ENCODE measurements at regions not wholly inside any gene's neighbourhood (a gene's known extent, or its start where the extent isn't known, plus 50 kb on each side); places are given as distances from the start of the nearest gene placed in this dataset.
"Not testable (repeated sequence)": the region's sequence is repeated elsewhere in the genome, so short reads cannot be mapped to it uniquely, and the experiment has no call there.

DNA sequence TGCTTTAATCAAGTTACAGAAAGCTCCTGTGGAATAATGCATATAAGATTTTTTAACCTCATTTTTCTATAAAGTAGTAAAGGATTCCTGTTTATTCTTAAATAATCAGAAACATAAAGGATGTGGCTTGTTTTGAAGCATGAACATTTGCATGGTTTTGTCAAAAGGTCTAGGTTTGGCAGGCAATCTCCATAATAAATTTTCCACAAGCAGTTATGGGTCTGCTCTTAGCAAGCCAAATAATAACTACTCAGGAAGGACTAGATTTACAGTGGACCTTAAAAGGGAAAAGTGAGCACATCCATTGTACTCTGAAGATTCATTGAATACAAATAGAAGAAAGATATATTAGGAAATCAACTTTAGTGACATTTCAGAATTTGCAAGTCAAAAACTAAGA lies 407.3 kb upstream of the CBLB start:
- no peak for DNase-seq

DNA sequence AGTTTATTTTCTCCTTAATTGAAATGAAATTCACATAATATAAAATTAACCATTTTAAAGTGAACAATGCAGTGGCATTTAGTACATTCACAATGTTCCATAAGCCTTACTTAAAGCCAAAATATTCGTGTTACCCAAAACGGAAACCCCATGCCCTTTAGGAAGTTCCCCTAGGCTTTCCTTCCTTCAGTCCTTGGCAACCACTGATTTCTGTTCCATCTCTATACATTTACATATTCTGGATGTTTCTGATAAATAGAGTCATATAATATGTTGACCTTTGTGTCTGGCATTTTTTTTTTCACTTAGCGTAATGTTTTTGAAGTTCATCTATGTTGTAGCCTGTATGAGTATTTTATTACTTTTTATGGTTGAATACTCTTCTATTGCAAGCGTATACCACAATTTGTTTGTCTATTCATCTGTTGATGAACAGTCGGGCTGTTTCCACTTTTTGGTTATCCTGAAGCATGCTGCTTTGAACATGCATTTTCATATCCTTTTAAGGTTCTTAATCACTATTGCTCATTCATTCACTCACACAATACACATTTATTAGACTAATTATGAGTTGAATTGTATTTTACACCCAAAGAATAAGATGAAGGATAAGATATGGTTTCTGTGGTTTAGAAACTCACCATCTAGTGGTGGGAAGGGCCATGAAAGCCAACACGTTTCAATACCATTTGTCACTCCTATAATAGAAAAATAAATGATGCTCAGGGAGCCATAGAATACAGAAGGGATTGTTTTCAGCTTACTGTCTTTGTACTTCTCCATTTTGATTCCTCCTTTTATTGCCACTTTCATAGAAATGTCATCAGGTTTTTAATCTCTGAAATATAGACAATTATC lies 408.2 kb upstream of the CBLB start:
- DNase-seq, result no peak

DNA sequence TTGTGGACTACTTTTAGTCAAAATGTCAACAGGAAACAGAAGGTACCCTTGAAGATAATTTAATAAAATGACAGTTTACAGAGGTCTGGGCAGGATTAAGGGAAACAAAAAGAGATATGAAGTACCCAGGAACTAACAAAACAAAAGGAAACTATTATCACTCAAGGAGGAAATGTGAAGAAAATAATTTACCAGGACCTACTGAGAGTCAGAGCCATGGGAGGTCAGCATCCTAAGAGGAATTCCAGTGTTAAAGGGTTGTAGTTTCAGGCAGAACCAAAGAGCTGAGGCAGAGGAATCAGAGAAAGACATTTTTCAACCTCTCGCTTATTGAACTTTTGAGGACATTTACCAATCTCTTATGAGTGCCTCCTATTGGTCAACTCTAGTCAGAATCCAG lies 408.9 kb upstream of the CBLB start:
- DNase-seq, result no peak

DNA sequence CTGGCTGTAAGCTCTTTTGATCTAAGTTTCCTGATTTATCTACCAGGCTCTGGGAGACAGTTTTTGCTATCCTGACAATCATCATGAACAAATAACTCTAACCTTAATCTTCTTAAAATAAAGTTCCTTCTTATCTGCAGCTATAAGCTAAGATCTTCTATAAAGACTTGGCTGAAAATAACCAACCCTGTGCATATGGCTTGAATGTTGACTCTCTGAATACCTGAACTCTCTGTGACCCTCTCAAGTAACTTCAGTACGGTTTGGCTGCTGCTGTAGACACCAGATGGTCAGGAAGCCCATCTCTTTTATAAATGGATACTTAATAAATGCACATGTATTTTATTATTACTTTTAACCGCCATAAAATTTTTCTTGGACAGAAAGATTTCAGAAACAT lies 412.4 kb upstream of the CBLB start:
- DNase-seq, result no peak

DNA sequence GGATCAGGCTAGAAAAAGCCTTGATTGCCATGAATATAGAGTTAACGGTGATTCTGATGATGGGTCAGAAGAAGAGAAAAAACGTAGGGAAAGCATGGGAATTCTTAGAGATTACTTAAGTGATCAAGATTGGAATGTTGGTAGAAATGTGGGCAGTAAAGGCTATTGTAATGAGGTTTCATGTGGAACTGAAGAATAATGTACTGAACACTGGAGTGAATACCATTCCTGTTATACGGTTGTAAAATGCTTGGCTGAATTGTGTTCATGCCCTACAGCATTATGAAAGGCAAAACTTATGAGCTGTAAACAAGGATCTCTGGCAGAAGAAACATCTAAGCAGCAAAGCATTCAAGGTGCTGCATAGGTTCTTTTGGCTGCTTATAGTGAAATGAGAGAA lies 414.1 kb upstream of the CBLB start:
- DNase-seq, result no peak

DNA sequence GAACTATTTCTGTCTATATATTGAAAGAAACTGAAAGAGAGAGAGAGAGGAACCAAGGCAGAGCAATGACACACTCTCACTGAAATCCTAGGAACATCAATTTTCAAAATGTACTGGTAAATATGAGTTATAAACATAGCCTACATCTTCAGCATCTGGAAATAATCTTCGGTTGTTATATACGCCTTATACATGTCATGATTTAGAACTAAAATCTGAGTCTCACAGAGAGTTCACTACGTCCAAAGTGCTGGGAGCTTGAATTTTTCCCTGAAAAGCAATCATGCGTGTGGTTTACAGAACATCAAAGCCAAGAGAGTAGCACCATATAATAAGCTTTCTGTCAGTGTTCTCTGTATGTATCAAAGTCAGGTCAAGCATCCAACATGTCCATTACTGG lies 420.0 kb upstream of the CBLB start:
- DNase-seq, result no peak

DNA sequence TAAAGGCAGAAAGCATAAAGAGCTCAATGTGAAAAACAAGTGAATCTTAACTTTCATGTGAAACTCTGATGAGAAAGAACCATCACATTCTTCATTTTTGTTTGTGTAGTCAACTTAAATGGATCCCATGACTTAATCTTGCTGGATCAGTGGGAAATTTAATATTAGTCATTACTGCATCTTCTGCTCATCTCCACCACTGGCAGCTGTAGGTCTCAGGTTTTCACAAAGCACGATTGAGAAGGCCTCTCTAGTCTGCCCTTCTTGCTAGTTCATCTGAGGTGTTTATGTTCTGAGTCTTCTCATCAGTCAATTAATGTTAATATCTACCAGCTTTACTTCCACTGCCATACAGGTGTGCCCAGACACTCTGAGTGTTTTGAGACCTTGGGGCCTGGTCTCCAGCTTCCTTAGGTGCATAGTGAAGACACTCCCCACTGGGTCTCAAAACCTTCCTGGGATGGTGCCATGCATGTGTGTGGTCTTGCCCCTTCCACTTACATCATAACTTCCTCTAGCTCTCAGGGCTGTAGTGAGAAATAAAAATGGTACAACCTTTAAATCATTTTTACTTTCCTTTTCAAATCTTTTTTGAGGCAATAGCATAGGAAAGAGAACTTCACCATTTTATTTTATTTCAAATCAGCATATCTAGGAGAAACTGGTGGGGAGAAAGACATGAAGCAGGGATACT lies 421.6 kb upstream of the CBLB start:
- DNase-seq, result no peak

DNA sequence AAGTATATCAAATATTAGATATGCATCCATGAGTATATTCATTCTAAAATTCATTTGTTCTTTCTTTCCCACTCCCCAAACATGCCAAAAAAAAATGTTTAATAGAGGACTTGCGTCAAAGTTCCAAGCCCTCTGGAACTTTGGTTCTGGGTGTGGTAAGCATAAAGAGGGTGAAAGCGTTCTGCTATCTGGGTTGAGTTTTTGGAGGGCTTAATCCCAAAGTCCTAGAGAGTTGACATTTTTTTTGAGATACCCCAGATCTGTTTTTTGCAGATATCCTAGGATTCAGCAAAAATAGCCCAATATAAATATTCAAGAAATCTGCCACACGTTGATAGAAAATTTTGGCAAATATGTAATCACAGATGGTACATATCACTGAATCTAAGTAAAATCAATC lies 424.3 kb upstream of the CBLB start:
- no peak for DNase-seq

DNA sequence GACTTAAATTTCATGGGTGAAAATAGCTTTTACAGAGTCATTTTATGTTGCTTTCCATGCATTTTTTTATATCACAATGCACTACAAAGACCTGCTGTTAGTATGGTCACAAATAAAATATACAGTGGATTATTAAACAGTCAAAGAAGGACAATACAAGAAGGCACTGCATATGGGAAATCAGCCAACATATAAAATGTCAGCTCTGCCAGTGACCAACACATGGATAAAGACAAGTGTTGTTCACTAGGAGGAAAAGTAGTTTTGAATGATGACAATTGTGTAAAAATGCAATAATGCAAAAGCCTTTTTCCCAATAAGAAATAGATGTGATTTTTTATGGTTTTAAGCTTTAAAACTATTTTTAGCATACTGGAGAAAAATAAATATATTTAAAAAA lies 425.3 kb upstream of the CBLB start:
- no peak for DNase-seq

DNA sequence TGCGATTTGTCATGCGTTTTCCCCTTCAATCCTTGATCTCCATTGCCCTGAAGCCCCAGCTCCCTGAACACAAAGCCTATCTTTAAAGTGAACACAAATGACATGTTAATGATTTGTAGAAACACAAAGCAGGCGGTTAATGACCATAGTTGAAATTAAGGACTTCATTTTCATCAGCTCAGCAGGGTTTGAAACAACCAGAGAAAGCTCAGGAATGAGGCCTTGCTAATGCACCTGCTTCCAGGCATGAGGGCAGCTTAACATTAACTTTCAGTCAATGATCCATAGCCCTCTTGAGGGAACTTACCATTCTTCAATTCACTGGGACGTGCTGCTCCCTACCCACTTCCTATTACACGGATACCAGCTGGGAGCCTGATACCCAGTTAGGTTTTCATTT lies 427.2 kb upstream of the CBLB start:
- no peak for DNase-seq

DNA sequence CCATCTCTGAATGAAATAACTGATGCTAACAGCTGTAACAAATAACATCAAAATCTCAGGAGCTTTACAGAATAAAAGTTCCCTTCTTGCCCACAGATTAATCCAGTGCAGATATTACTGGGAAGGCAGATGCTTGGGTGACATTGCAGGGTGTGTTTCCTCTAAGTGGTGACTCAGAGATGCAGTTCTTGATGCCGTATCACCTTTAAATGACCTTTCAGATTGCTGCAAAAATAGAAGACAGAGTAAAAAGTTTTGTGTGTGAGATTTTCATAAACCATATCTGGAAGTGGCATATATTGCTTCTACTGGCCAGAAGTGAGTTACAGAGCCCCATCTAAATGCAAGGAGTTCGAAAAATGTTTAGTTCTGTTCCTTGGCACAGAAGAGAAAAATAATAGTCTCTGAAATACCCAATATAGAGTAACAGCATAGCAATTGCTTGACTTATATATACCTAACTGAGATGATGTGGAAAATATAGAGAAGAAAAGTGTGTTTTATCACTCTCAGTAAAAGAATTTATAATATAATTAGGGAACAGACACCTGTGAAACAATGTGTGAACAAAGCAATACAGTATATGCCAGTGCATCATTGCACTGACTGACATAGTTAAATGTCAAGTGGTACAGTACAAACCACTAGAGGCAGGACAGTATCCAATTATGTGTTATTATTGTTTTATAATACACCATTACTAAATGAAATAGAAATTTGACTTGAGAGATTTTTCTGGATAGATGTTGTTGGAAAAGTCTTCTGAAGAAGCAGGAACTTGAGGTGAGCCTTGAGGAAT lies 430.7 kb upstream of the CBLB start:
- DNase-seq, result no peak

DNA sequence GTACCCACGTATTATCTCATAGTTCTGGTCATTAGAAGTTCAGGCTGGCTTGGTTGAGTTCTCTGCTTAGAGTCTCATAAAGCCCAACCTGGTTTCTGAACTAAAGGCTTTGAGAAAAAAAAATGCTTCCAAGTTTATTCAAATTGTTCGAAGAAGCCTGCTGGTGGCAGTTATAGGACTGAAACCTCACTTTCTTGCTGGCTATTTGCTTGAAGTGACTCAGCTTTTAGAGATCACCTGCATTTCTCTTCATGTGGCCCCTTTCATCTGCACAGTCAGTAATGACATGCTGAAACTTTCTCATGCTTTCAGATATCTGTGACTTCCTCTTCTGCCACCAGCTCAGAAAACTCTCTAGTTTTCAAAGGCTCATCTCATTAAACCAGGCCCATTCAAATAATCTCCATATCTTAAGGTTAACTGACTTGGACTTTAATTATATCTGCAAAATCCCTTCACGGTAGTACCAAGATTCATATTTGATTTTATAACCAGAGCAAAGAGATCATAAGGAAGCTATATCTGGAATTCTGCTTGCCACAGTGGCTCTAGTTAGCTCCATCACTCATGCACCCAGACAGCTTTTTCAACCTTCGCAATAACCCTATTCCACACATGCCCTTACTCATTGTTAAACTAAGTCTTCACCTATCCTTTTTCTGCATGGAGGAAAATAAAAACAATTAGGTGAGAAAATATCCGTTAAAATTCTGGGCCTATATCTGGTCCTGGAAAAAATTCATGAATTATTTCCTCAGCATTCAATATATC lies 433.8 kb upstream of the CBLB start:
- DNase-seq, result peak in 1 of 2 donors; percentile 23

DNA sequence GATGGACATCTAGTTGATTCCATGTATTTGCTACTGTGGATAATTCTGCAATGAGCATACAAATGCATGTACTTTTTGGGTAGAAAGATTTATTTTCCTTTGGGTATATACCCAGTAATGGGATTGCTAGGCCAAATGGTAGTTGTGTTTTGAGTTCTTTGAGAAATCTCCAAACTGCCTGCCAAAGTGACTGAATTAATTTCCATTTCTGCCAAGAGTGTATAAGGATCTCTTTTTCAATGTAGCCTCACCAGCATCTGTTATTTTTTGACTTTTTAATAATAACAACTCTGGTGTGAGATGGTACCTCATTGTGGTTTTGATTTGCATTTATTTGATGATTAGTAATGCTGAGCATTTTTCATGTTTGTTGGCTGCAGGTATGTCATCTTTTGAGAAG lies 435.0 kb upstream of the CBLB start:
- DNase-seq, result no peak

DNA sequence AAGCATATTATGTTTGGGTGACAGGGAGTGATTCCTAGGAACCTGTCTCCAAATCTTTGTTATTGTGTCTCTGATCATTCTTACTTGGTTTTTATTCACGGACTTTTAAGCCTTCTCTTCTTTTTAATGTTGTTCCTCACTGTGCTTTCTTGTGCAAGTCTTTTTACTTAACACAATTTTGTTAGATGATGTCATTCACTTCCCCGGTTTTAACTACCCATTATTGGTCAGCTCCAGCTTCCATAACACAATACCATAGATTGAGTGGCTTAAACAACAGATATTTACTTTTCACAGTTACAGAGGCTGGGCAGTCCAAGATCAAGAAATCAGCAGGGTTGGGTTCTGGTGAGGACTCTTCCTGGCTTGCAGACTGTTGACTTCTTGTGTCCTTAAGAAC lies 436.3 kb upstream of the CBLB start:
- no peak for DNase-seq

DNA sequence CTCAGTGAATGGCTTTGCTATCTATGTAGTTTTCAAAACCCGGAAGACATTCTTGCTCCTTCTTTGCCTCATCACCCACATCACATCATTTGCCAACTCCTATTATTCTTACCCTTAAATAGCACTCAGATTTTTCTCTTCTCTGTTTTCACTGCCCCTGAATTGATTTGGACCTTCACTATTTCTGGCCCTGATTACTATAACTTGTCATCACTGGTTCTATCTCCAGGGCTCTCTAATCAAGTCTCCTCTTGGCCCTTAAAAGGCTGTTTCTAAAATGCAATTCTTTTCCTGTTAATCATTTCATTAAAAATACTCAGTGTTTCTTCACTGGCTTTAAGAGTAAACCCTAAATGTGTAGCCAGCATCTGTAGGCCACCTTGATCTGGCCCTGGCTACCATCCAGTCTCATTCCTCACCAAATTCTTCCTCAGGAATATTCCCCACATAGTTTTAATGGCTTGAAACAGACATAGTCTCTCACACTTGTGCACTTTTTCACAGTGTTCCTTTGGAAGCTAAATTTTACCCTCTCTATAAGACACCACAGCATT lies 437.1 kb upstream of the CBLB start:
- no peak for DNase-seq

DNA sequence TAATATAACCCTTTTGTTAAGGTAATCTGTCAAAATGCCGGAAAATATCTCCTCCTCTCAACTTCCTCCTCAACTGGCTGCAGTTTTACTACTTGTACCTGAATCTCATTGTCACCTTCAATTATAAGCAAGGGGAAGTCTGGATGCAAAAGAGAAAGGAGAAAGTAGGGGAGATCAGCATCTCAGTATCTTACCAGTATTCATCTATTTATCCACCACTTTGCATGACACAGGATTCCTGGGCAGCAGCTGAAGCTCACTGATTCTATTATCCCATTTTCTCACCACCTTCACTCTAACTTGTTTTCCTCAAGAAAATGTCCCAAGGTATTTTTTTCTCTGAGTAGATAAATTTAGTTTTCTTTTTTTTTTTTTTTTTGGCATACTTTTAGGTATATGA lies 440.5 kb upstream of the CBLB start:
- no peak for DNase-seq

DNA sequence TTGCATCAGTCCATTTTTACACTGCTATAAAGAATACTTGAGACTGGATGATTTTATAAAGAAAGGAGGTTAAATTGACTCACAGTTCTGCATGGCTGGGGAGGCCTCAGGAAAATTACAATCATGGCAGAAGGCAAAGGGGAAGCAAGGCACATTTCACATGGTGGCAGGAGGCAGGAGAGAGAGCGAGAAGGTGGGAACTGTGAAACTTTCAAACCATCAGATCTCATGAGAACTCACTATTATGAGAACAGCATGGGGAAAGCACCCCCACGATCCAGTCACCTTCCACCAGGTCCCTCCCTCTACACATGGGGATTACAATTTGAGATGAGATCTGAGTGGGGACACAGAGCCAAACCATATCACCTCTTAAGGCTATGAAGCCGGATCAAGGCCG lies 441.0 kb upstream of the CBLB start:
- DNase-seq, result not testable (repeated sequence)

DNA sequence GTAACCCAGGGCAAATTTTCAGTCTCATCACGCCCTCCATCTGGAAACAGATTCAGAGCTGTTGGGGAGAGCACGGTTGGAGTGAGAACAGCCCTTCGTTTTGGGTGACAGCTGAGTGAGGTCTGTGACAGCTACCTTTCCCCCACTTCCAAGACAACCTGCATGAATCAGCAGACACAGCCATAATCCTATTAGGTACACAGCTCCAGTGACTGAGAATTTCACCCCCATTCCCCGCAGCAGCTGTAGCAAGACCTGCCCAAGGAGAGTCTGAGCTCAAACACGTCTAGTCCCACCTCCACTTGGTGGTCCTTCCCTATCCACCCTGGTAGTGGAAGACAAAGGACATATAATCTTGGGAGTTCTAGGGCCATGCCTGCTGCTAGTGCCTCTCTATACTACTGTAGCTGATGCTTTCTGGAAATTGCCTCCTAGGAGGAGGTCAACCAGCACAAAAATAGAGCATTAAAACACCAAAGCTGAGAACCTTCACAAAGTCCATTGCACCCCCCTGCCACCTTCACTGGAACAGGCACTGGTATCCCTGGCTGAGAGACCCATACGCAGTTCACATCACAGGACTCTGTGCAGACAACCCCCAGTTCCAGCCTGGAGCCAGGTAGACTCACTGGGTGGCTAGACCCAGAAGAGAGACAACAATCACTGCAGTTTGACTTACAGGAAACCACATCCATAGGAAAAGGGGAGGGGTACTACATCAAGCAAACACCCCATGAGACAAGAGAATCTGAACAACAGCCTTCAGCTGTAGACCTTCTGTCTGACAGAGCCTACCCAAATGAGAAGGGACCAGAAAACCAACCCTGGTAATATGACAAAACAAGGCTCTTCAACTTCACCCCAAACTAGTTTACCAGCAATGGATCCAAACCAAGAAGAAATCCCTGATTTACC lies 448.6 kb upstream of the CBLB start:
- DNase-seq, result no peak

DNA sequence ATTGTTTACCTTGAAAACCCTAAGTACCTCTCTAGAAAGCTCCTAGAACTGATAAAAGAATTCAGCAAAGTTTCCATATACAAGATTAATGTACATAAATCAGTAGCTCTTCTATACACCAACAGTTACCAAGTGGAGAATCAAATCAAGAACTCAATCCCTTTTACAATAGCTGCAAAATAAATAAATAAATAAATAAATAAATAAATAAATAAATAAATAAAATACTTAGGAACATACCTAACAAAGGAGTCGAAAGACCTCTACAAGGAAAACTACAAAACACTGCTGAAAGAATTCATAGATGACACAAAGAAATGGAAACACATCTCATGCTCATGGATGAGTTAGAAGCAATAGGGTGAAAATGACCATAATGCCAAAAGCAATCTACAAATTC lies 452.6 kb upstream of the CBLB start:
- DNase-seq, result not testable (repeated sequence)

DNA sequence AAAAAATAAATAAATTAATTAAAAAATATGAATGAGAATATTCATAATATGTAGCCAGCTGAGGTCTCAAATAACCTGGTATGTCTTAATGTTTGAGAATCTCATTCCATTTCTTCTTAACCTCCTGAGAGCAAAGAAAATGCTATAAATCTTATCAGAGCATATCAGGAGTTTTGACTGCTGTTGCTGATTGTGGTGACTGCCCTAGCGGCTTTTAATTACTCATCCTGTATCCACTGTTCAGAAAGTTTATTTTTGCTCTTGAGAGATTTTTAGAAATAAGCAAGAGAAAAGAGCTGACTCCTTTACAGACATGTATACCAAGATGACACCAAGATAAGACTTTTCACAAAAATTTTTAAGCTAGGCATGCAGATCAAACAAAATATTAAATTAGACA lies 454.8 kb upstream of the CBLB start:
- no peak for DNase-seq

DNA sequence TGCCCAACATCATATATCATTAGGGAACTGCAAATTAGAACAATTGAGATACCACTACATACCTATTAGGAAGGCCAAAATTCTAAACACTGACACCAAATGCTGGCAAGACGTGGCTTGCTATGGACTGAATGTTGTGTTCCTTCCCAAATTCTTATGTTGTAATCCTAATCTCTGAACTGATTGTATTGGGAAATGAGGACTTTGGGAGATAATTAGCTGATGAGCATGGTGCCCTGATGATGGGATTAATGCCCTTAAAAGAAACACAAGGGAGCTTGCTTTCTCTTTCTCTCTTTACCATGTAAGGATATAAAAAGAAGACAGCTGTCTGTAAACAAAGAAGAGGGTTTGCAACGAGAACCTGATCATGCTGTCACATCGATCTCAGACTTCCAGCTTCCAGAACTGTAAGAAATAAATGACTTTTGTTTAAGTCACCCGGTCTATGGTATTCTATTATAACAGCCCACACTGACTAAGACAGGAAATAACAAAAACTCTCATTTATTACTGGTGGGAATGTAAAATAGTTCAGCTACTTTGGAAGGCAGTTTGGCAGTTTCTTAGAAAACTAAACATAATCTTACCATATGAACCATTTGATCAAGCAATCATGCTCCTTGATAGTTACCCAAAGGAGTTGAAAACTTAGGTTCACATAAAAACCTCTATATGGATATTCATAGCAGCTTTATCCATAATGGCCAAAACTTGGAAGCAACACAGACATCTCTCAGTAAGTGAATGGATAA lies 458.3 kb upstream of the CBLB start:
- DNase-seq, result no peak

Measured in stimulated activated CD4-positive, alpha-beta T cell treated with anti-CD3 and anti-CD28 coated beads, Interleukin-2, amount 100 ng/mL, for 24 hours (primary cell).